ENCODE measurements at regions not wholly inside any gene's neighbourhood (a gene's known extent, or its start where the extent isn't known, plus 50 kb on each side); places are given as distances from the start of the nearest gene placed in this dataset.

- Mint-ChIP-seq H3K4me3 (no peak overlapping the region), H3K36me3 (no peaks in the 10 kb centered on the region), H3K9me3 (no peaks in the 10 kb centered on the region), H3K4me1 (peaks cover 0 to 4% (median 2%) of the 10 kb centered on the region in 3 donors), H3K27ac (no peak overlapping the region), H3K27me3 (peaks cover 30% of the 10 kb centered on the region)
These were observed 97.3 kb downstream of the GEMIN8 start for GRCh38 chrX:13932416-13932815.

GRCh38 chrX:13927175-13927574 lies 102.5 kb downstream of the GEMIN8 start:
- H3K36me3 Mint-ChIP-seq = peaks cover 1% of the 10 kb centered on the region
- peaks cover 14% of the 10 kb centered on the region for H3K27me3 Mint-ChIP-seq
- no peaks in the 10 kb centered on the region for H3K9me3 Mint-ChIP-seq
- H3K27ac Mint-ChIP-seq = no peak overlapping the region
- no peak overlapping the region for H3K4me3 Mint-ChIP-seq
- H3K4me1 Mint-ChIP-seq = no peaks in the 10 kb centered on the region

GRCh38 chrX:13923845-13924244 lies 105.8 kb downstream of the GEMIN8 start:
- H3K9me3 Mint-ChIP-seq = no peaks in the 10 kb centered on the region
- peaks cover 11% of the 10 kb centered on the region for H3K27me3 Mint-ChIP-seq
- no peak overlapping the region for H3K27ac Mint-ChIP-seq
- H3K4me1 Mint-ChIP-seq = no peaks in the 10 kb centered on the region
- H3K36me3 Mint-ChIP-seq = peaks cover 1% of the 10 kb centered on the region
- no peak overlapping the region for H3K4me3 Mint-ChIP-seq

- no peak overlapping the region for H3K4me3 Mint-ChIP-seq
These were observed 106.4 kb upstream of the GPM6B start for GRCh38 chrX:13923289-13923688.

GRCh38 chrX:13917507-13917906 lies 100.6 kb upstream of the GPM6B start:
- Mint-ChIP-seq H3K4me1 (no peaks in the 10 kb centered on the region), H3K27me3 (peaks cover 12% of the 10 kb centered on the region), H3K27ac (no peak overlapping the region), H3K36me3 (peaks cover 1% of the 10 kb centered on the region), H3K9me3 (no peaks in the 10 kb centered on the region), H3K4me3 (no peak overlapping the region)

More at GRCh38 chrX:13923289-13923688, 106.4 kb upstream of the GPM6B start:
- Mint-ChIP-seq H3K27ac (no peak overlapping the region), H3K9me3 (no peaks in the 10 kb centered on the region), H3K36me3 (peaks cover 1% of the 10 kb centered on the region), H3K27me3 (peaks cover 7% of the 10 kb centered on the region), H3K4me1 (no peaks in the 10 kb centered on the region)

- Mint-ChIP-seq H3K27ac (no peak overlapping the region), H3K36me3 (no peaks in the 10 kb centered on the region), H3K27me3 (peaks cover 5% of the 10 kb centered on the region), H3K4me1 (no peaks in the 10 kb centered on the region), H3K4me3 (no peak overlapping the region), H3K9me3 (no peaks in the 10 kb centered on the region)
These were observed 94.7 kb upstream of the GPM6B start for GRCh38 chrX:13911586-13911985.

- H3K4me1 Mint-ChIP-seq = no peaks in the 10 kb centered on the region
- no peak overlapping the region for H3K4me3 Mint-ChIP-seq
- H3K36me3 Mint-ChIP-seq = no peaks in the 10 kb centered on the region
- H3K27me3 Mint-ChIP-seq = peaks cover 13% of the 10 kb centered on the region
- H3K27ac Mint-ChIP-seq = no peak overlapping the region
- no peaks in the 10 kb centered on the region for H3K9me3 Mint-ChIP-seq
These were observed 89.2 kb upstream of the GPM6B start for GRCh38 chrX:13906093-13906492.

- H3K27ac Mint-ChIP-seq = no peak overlapping the region
- H3K9me3 Mint-ChIP-seq = no peaks in the 10 kb centered on the region
These were observed 86.5 kb upstream of the GPM6B start for GRCh38 chrX:13903405-13903804.

GRCh38 chrX:13902406-13902805 lies 85.5 kb upstream of the GPM6B start:
- H3K4me1 Mint-ChIP-seq = no peaks in the 10 kb centered on the region
- H3K27me3 Mint-ChIP-seq = peaks cover 33% of the 10 kb centered on the region
- no peak overlapping the region for H3K4me3 Mint-ChIP-seq
- H3K27ac Mint-ChIP-seq = no peak overlapping the region
- H3K9me3 Mint-ChIP-seq = no peaks in the 10 kb centered on the region
- H3K36me3 Mint-ChIP-seq = no peaks in the 10 kb centered on the region

More at GRCh38 chrX:13903405-13903804, 86.5 kb upstream of the GPM6B start:
- H3K4me3 Mint-ChIP-seq = no peak overlapping the region
- H3K36me3 Mint-ChIP-seq = no peaks in the 10 kb centered on the region
- peaks cover 27% of the 10 kb centered on the region for H3K27me3 Mint-ChIP-seq
- H3K4me1 Mint-ChIP-seq = no peaks in the 10 kb centered on the region

- no peaks in the 10 kb centered on the region for H3K36me3 Mint-ChIP-seq
- H3K4me1 Mint-ChIP-seq = no peaks in the 10 kb centered on the region
- H3K27ac Mint-ChIP-seq = no peak overlapping the region
- no peak overlapping the region for H3K4me3 Mint-ChIP-seq
- no peaks in the 10 kb centered on the region for H3K9me3 Mint-ChIP-seq
- peaks cover 36% of the 10 kb centered on the region for H3K27me3 Mint-ChIP-seq
These were observed 84.5 kb upstream of the GPM6B start for GRCh38 chrX:13901354-13901753.

GRCh38 chrX:13900351-13900750 lies 83.5 kb upstream of the GPM6B start:
- Mint-ChIP-seq H3K27ac (no peak overlapping the region), H3K4me1 (no peaks in the 10 kb centered on the region), H3K27me3 (peaks cover 34% of the 10 kb centered on the region), H3K36me3 (no peaks in the 10 kb centered on the region), H3K9me3 (no peaks in the 10 kb centered on the region), H3K4me3 (no peak overlapping the region)

GRCh38 chrX:13899607-13900006 lies 82.7 kb upstream of the GPM6B start:
- Mint-ChIP-seq H3K27ac (no peak overlapping the region), H3K36me3 (no peaks in the 10 kb centered on the region), H3K4me3 (no peak overlapping the region), H3K27me3 (peaks cover 33% of the 10 kb centered on the region), H3K9me3 (no peaks in the 10 kb centered on the region), H3K4me1 (no peaks in the 10 kb centered on the region)

GRCh38 chrX:13898603-13899002 lies 81.7 kb upstream of the GPM6B start:
- H3K4me3 Mint-ChIP-seq = no peak overlapping the region
- H3K4me1 Mint-ChIP-seq = no peaks in the 10 kb centered on the region
- peaks cover 33% of the 10 kb centered on the region for H3K27me3 Mint-ChIP-seq
- H3K27ac Mint-ChIP-seq = no peak overlapping the region
- H3K9me3 Mint-ChIP-seq = no peaks in the 10 kb centered on the region
- no peaks in the 10 kb centered on the region for H3K36me3 Mint-ChIP-seq

GRCh38 chrX:13898083-13898482 lies 81.2 kb upstream of the GPM6B start:
- H3K4me1 Mint-ChIP-seq = no peaks in the 10 kb centered on the region
- no peak overlapping the region for H3K4me3 Mint-ChIP-seq
- H3K36me3 Mint-ChIP-seq = no peaks in the 10 kb centered on the region
- H3K9me3 Mint-ChIP-seq = no peaks in the 10 kb centered on the region
- H3K27me3 Mint-ChIP-seq = peaks cover 37% of the 10 kb centered on the region
- no peak overlapping the region for H3K27ac Mint-ChIP-seq

- H3K4me3 Mint-ChIP-seq = no peak overlapping the region
- no peak overlapping the region for H3K27ac Mint-ChIP-seq
- no peaks in the 10 kb centered on the region for H3K9me3 Mint-ChIP-seq
- H3K4me1 Mint-ChIP-seq = no peaks in the 10 kb centered on the region
- no peaks in the 10 kb centered on the region for H3K36me3 Mint-ChIP-seq
- peaks cover 31% of the 10 kb centered on the region for H3K27me3 Mint-ChIP-seq
These were observed 80.7 kb upstream of the GPM6B start for GRCh38 chrX:13897566-13897965.

- peaks cover 37% of the 10 kb centered on the region for H3K27me3 Mint-ChIP-seq
- no peak overlapping the region for H3K27ac Mint-ChIP-seq
- no peak overlapping the region for H3K4me3 Mint-ChIP-seq
- no peaks in the 10 kb centered on the region for H3K9me3 Mint-ChIP-seq
- peaks cover 0 to 5% (median 4%) of the 10 kb centered on the region in 3 donors for H3K4me1 Mint-ChIP-seq
- H3K36me3 Mint-ChIP-seq = no peaks in the 10 kb centered on the region
These were observed 78.1 kb upstream of the GPM6B start for GRCh38 chrX:13894888-13895565.
